GM21367 (cell line): ENCODE measurements at regions not wholly inside any gene's neighbourhood (a gene's known extent, or its start where the extent isn't known, plus 50 kb on each side); places are given as distances from the start of the nearest gene placed in this dataset.
"Not testable (repeated sequence)": the region's sequence is repeated elsewhere in the genome, so short reads cannot be mapped to it uniquely, and the experiment has no call there.

ENCODE experiments used
- ATAC-seq: cut with Tn5 transposase; IDR thresholded peaks from one replicate; pipeline ENCODE4 v1.9.1; 2021; ENCODE audit not compliant: unreplicated experiment

GRCh38 chr9:26508897-26509296, 383.7 kb downstream of the CAAP1 start:
- ATAC-seq, result no peak

- no peak for ATAC-seq
Observed at GRCh38 chr9:26504057-26504456, 388.5 kb downstream of the CAAP1 start.

- no peak for ATAC-seq
Observed at GRCh38 chr9:26502311-26502710, 390.3 kb downstream of the CAAP1 start.

GRCh38 chr9:26500471-26500870, 392.1 kb downstream of the CAAP1 start:
- no peak for ATAC-seq

GRCh38 chr9:26492608-26493521, 399.7 kb downstream of the CAAP1 start:
- ATAC-seq, result not testable (repeated sequence)

DNA sequence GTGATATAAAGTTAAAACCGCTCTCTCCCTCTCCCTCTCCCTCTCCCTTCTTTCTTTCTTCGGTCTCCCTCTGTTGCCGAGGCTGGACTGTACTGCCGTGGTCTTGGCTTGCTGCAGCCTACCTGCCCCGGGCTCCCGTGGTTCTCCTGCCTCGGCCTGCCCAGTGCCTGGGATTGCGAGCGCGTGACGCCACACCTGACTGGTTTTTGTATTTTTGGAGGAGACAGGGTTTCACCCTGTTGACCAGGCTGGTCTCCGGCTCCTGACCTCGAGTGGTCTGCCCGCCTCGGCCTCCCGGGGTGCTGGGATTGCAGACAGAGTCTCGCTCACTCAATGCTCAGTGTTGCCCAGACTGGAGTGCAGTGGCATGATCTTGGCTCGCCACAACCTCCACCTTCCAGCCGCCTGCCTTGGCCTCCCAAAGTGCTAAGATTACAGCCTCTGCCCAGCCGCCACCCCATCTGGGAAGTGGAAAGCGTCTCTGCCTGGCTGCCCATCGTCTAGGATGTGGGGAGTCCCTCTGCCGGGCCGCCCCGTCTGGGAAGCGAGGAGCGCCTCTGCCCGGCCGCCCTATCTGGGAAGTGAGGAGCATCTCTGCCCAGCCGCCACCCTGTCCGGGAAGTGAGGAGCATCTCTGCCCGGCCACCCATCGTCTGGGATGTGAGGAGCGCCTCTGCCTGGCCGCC, 400.5 kb downstream of the CAAP1 start:
- not testable (repeated sequence) for ATAC-seq

- ATAC-seq, result no peak
Observed at GRCh38 chr9:26483991-26484390, 408.6 kb downstream of the CAAP1 start.

DNA sequence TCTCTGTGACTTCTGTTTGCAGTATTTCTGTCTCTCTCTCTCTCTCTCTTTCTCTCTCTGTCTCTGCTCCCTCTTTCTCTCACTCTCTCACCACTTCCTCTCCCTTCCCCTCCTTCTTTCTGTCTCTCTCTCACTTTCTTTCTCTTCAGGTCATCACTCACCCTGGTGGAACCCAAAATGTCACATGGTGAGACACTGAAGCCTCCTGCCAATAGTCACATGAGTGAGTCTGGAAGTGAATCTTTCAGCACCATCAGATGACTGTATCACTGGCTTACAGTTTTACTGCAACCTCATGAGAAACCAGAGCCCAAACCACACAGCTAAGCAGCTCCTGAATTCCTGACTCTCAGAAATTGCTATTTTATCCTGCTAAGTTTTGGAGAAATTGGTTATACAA, 414.6 kb downstream of the CAAP1 start:
- ATAC-seq, result no peak

GRCh38 chr9:26471261-26471660, 421.3 kb downstream of the CAAP1 start:
- ATAC-seq, result no peak

DNA sequence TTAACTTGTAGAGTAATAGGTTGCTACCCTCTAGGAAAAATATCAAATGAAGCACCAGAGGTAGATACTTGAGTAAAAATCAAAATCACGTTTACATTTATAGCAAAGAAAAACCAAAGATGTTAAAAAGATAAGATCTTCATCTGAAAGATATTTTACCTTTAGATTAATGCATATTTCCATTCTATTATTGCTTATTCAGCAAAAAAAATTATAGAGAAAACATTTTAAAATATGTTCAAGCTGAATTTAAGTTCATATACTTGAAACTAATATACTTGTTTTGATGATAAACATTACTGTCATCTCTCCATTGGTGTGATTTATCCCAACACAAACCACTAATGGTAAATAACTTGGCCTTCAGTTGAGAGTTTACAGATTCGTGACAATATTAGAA, 422.3 kb downstream of the CAAP1 start:
- ATAC-seq, result no peak

DNA sequence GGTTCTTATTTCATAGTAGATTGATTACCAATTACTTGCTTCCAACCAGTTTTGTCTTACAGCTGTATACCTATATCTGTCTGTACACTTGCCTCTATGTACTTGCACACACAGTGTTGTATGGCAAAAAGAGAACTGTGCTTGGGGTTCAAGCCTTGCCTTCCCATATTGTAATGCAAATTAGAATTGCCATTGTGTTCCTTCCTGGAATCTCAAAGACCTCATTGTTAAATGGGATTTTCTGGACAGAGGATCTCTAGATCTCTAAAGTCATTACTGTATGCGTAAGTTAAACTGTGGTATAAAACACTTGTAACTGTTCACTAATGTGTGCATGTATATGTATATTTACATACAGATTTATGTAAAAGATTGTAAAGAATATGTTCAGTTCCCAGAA, 428.8 kb downstream of the CAAP1 start:
- no peak for ATAC-seq

GRCh38 chr9:26462751-26463150, 429.9 kb downstream of the CAAP1 start:
- no peak for ATAC-seq

GRCh38 chr9:26462213-26462612, 430.4 kb downstream of the CAAP1 start:
- no peak for ATAC-seq

DNA sequence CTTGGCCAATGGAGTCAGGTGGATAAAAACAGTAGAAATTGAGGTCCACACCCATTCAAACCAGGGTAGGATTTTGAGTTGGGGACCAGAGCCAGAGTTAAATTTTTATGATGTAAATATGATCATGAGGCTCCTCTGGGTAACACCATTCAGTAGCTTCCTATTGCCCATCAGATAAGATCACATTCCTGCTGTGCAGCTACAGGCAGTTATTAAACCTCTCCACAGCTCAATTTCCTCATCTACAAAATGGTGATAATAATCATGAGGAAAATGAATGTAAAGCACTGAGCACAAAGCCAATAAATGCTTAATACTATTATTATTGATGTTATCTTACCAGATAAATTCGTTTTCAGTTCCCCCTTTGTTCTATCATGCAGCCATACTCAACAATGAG, 432.0 kb downstream of the CAAP1 start:
- no peak for ATAC-seq

- no peak for ATAC-seq
Observed at GRCh38 chr9:26459959-26460358, 432.6 kb downstream of the CAAP1 start.

- ATAC-seq, result no peak
Observed at GRCh38 chr9:26458054-26458453, 434.5 kb downstream of the CAAP1 start.

DNA sequence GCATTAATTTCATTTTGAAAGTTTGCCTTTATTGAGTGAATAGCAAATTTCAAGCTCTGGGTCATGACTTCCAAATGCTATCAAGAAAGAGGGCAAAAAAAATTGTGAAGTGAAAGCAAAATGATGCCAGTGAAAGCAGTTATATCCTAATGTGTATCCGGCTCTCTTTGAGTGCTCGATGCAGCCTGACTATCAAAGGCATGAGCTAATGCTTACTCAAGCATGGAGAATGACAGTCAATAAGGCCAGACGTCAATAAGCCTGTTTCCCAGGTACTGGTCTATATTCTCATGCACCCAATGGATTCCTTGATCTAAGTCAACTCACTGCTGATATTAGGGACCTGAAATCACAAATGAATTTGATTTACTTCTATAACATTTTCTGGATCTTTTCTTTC, 435.5 kb downstream of the CAAP1 start:
- ATAC-seq, result no peak

- no peak for ATAC-seq
Observed at GRCh38 chr9:26439061-26439624, 453.5 kb downstream of the CAAP1 start.

DNA sequence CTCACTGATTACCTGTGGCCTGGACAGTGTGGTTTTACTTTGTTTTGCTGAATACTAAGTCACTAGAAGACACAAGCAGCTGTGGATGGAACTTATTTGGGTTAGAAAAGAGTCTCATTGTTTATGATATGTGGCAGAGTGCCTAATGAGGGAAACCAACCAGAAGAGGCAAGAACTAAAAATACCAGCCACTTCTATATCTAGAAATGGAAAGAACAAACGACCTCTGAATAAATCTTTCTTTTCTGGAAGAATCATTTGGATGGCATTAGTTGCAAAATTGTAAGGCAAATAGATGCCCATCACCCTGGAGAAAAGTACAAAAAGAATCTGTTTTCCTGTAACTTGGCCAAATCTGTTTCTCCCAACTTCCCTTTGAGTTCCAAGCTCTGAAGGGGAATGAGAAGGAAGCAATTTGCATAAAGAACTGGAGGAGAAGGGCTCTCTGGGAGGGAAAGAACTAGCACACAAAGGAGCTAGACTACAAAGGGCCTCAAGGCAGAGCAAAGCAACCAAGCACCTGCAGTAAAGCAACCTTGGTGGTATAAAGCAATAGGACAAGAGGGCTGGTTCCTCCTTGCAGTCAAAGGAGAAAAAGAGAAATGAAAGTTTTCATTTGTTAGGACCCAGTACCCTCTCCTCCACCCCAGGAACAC, 455.4 kb downstream of the CAAP1 start:
- no peak for ATAC-seq

- ATAC-seq, result no peak
Observed at GRCh38 chr9:26426551-26427131, 466.0 kb downstream of the CAAP1 start.

GRCh38 chr9:26418480-26418879, 474.1 kb downstream of the CAAP1 start:
- ATAC-seq, result no peak
